GM23338 (cell line): ENCODE measurements at regions not wholly inside any gene's neighbourhood (a gene's known extent, or its start where the extent isn't known, plus 50 kb on each side); places are given as distances from the start of the nearest gene placed in this dataset.

Source experiments
- CREB1 ChIP-seq: fragments of 250-450 bp; sonication (Bioruptor Pico); IDR thresholded peaks from 2 replicates; pipeline ENCODE4 v1.5.0; 2020; ENCODE audit warnings: low read depth, mild to moderate bottlenecking, moderate library complexity
- CTCF ChIP-seq, 2 experiments: fragments of 200-600 bp in 1 of 2; sonication (generic) in 1 of 2; conservative IDR thresholded peaks; 2 replicates each; pipeline versions ENCODE4 v1.5.1 to v1.6.1; 2016 to 2017; ENCODE audit warnings: antibody characterized with exemption in 2 of 2, low read depth in 2 of 2, mild to moderate bottlenecking in 2 of 2, moderate library complexity in 1 of 2
- ETS1 ChIP-seq: IDR thresholded peaks from 2 replicates; pipeline ENCODE4 v1.6.1; 2016; ENCODE audit warnings: antibody characterized with exemption
- EZH2 ChIP-seq: fragments of 200-600 bp; sonication (generic); IDR thresholded peaks from one replicate; pipeline ENCODE4 v1.8.0; 2017; ENCODE audit warnings: antibody characterized with exemption, mild to moderate bottlenecking, low read depth; ENCODE audit not compliant: unreplicated experiment
- EZH2phosphoT487 ChIP-seq: fragments of 200-600 bp; sonication (generic); IDR thresholded peaks from one replicate; pipeline ENCODE4 v1.8.1; 2018; ENCODE audit warnings: antibody characterized with exemption; ENCODE audit not compliant: unreplicated experiment
- JUNB ChIP-seq: IDR thresholded peaks from one replicate; pipeline ENCODE4 v1.6.1; 2016; ENCODE audit warnings: antibody characterized with exemption; ENCODE audit not compliant: unreplicated experiment
- POLR2AphosphoS5 ChIP-seq: IDR thresholded peaks from 2 replicates; pipeline ENCODE4 v1.6.1; 2016; ENCODE audit warnings: antibody characterized with exemption, low read depth
- REST ChIP-seq: IDR thresholded peaks from one replicate; pipeline ENCODE4 v1.6.1; 2018; ENCODE audit warnings: antibody characterized with exemption; ENCODE audit not compliant: unreplicated experiment
- STAT1 ChIP-seq: IDR thresholded peaks from one replicate; pipeline ENCODE4 v1.6.1; 2016; ENCODE audit warnings: antibody characterized with exemption; ENCODE audit not compliant: unreplicated experiment
- ZNF114 ChIP-seq: fragments of 250-450 bp; sonication (Bioruptor Pico); IDR thresholded peaks from 2 replicates; pipeline ENCODE4 v1.5.0; 2020; ENCODE audit warnings: mild to moderate bottlenecking, moderate library complexity

DNA sequence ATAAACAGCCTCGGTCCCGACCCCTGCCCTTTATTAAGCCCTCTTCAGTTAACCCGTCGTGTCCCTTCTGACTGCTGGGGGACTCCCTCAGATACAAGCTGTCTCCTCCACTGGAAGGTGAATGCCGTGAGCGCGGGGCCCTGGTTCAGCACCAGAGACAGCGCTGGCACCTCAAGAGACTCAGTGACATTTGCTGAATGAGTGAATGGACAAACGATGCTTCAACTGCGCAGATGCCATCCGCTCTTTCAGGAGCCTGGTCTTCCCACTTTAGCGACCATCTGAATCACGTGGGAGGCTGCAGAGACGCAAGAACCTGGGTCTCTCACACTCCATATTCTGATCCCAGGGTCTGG lies 92.6 kb upstream of the SFSWAP start:
- no peak for TF ChIP-seq CTCF (conservative IDR thresholded peaks at IDR 0.05; ENCODE audit: low read depth in 2 of 2)
- TF ChIP-seq POLR2AphosphoS5, result no peak
- no peak for TF ChIP-seq JUNB
- TF ChIP-seq EZH2phosphoT487, result no peak
- no peak for TF ChIP-seq CREB1 (CRISPR knock-in tag)
- TF ChIP-seq EZH2, result no peak
- peak; percentile 84 for TF ChIP-seq REST
- no peak for TF ChIP-seq STAT1
- no peak for TF ChIP-seq ETS1
- TF ChIP-seq ZNF114 (CRISPR knock-in tag), result no peak
